Urothelium cell line (cell line): ENCODE measurements at regions not wholly inside any gene's neighbourhood (a gene's known extent, or its start where the extent isn't known, plus 50 kb on each side); places are given as distances from the start of the nearest gene placed in this dataset.
A peak's percentile ranks its signal among the peaks of the same experiment; 100 is the strongest.
"Not testable (repeated sequence)": the region's sequence is repeated elsewhere in the genome, so short reads cannot be mapped to it uniquely, and the experiment has no call there.

Experiments used
- DNase-seq: peaks from one replicate; pipeline ENCODE4 v3.0.0; 2011; ENCODE audit warnings: low spot score, mixed read lengths
- FAIRE-seq: peaks from 2 replicates; lab custom pipeline; 2011; peaks lifted over from hg19 to GRCh38; lab: Jason Lieb, UNC

DNA sequence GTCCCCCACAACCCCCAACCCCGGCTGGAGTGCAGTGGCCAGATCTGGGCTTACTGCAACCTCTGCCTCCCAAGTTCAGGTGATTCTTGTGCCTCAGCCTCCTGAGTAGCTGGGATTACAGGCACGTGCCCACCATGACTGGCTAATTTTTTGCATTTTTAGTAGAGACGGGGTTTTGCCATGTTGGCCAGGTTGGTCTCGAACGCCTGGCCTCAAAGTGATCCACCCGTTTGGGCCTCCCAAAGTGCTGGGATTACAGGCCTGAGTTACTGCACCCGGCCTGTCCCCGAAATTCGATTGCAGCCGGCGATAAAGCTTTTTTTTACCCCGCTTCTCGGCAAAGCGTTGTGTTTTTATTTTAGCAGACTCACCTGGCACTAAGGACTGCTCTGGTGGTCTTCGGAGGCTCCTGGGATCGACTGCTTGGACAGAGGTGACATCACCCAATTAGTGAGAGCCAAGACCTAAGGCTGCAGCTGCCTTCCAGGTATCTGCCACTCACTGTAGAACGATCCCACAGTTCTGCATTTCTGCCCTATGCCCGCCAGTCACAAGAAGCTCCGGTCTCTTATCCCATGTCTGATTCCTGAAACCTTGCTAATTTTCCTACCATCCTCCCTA is 82.2 kb upstream of the ARL4D start:
- no peak for FAIRE-seq
- DNase-seq, result no peak

DNA sequence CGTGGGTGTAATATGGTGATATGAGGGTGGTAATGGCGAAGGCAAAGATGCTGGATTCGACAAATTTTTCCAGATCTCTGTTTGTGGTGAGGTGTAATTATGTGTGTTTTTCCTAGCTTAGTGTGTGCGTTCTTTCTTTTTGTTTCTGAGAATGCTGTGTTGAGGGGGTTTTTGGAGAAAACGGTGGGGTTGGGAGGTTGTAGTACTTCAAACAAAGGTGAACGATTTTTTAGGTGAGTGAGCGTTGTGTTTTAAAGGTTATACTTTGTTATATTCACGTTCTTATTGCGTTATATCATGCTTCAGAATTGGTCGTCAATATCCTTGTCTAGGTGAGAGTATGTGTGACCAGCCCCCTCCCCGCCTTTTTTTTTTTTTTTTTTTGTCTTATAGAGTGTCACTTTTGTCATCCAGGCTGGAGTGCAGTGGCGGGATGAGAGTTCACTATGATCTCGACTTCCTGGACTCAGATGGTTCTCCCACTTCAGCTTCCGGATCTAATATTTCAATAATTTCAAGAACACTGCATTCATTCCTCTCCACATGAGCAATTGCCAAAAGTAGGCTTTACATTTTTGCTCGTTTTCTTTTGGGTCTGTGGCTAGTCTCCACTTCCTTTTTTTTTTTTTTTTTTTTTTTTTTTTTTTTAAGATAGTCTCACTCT is 82.2 kb upstream of the RNU2-1 start:
- DNase-seq (no peak), FAIRE-seq (no peak)

DNA sequence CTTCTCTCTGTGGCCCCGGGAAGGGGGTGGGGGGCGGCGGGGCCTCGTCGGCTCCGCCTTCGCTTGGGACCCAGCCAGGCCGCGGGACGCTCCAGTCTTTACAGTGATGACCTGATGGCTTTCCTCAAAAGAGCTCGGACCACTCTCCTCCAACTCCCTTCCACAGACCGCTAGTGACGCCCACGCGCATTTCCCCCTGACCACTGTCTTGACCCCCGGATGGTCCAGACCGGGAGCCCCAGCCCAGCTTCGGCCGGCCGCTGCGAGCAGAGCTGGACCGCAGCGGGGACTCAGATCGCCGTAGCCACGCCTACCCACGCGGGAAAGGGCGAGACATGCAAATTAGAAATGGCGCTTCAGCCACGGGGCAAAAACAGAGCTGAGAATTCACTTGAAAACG is 81.6 kb upstream of the RNU2-1 start:
- FAIRE-seq (no peak), DNase-seq (no peak)

- DNase-seq (peak; percentile 26), FAIRE-seq (no peak)
Measured at GRCh38 chr17:43314611-43315011, 80.8 kb upstream of the RNU2-1 start.

- FAIRE-seq, result no peak
- DNase-seq, result no peak
Measured at GRCh38 chr17:43312011-43312410, 78.2 kb upstream of the RNU2-1 start.

- FAIRE-seq, result no peak
- no peak for DNase-seq
Measured at GRCh38 chr17:43309505-43310332, 75.9 kb upstream of the RNU2-1 start.

GRCh38 chr17:43308999-43309398 is 75.2 kb upstream of the RNU2-1 start:
- FAIRE-seq (no peak), DNase-seq (no peak)

- FAIRE-seq, DNase-seq: not testable (repeated sequence)
Measured at GRCh38 chr17:43304792-43305191, 71.0 kb upstream of the RNU2-1 start.

DNA sequence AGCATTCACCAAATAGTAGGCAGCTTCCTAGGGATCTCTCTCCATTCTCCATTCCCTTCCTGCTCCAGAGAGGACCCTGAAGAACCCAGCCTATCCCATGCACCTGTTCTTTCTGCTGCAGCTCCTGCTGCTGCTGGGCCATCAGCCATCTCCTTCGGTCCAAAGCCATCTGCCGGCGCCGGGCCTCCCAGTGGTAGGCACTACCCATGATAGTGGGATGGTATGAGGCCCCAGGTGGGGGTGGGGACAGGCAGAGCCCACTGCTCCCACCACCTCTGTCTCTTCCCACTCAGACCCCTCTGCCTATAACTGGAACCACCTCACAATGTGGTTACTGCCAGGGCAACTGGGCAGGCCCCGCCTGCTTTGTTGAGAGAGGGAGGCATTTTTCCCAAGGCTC is 69.3 kb upstream of the RNU2-1 start:
- not testable (repeated sequence) for FAIRE-seq

GRCh38 chr17:43299300-43300076 is 65.7 kb upstream of the RNU2-1 start:
- FAIRE-seq, DNase-seq: not testable (repeated sequence)

More for the DNA sequence above, 69.3 kb upstream of the RNU2-1 start:
- DNase-seq, result not testable (repeated sequence)

GRCh38 chr17:43289670-43290069 is 55.9 kb upstream of the RNU2-1 start:
- not testable (repeated sequence) for FAIRE-seq, DNase-seq

DNA sequence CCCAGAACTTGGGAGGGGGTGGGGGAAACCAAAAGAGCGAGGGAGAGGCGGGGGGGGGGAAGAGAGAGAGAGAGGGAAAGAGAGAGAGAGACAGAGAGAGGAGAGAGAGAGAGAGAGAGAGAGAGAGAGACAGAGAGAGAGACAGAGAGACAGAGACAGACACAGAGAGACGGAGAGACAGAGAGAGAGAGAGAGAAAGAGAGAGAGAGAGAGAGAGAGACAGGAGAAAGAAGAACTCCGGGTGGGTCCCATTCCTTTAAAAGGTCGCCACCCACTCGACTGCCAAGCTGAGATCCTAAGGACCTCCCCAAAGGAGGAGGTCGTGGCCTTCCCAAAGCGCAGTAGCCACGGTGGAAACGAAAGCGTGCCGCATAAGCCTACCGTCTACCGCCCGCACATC is 49.8 kb upstream of the RNU2-1 start:
- FAIRE-seq, DNase-seq: not testable (repeated sequence)
